KMS-11 (cell line): ENCODE measurements at regions not wholly inside any gene's neighbourhood (a gene's known extent, or its start where the extent isn't known, plus 50 kb on each side); places are given as distances from the start of the nearest gene placed in this dataset.

ENCODE experiments used
- H2AFZ ChIP-seq: fragments of 200-600 bp; sonication (generic); 2 replicates; pipeline ENCODE4 v1.6.1; 2016; ENCODE audit warnings: antibody characterized with exemption, mixed run types, low read depth
- H3K27ac ChIP-seq: fragments of 200-600 bp; sonication (generic); 2 replicates; pipeline ENCODE4 v1.6.1; 2016; ENCODE audit warnings: mild to moderate bottlenecking, mixed run types
- H3K27me3 ChIP-seq: fragments of 200-600 bp; sonication (generic); 2 replicates; pipeline ENCODE4 v1.6.1; 2017; ENCODE audit warnings: mild to moderate bottlenecking, low read depth, mixed run types, moderate library complexity; ENCODE audit not compliant: insufficient read depth
- H3K36me3 ChIP-seq: fragments of 200-600 bp; sonication (generic); 2 replicates; pipeline ENCODE4 v1.6.1; 2017; ENCODE audit warnings: mild to moderate bottlenecking, mixed run types; ENCODE audit not compliant: insufficient read depth
- H3K4me1 ChIP-seq: fragments of 200-600 bp; sonication (generic); 2 replicates; pipeline ENCODE4 v1.6.1; 2016; ENCODE audit warnings: mild to moderate bottlenecking, low read depth, mixed run types; ENCODE audit not compliant: poor library complexity, severe bottlenecking
- H3K4me2 ChIP-seq: fragments of 200-600 bp; sonication (generic); 2 replicates; pipeline ENCODE4 v1.7.0; 2016; ENCODE audit warnings: mild to moderate bottlenecking, mixed run types
- H3K4me3 ChIP-seq: fragments of 200-600 bp; sonication (generic); IDR thresholded peaks from 2 replicates; pipeline ENCODE4 v1.6.1; 2017; ENCODE audit warnings: low read depth, low read length, mixed read lengths; ENCODE audit not compliant: insufficient read depth
- H3K79me2 ChIP-seq: fragments of 200-600 bp; sonication (generic); 2 replicates; pipeline ENCODE4 v1.6.1; 2016; ENCODE audit warnings: low read depth, mixed run types; ENCODE audit not compliant: insufficient read depth
- H3K9ac ChIP-seq: fragments of 200-600 bp; sonication (generic); 2 replicates; pipeline ENCODE4 v1.6.1; 2016; ENCODE audit warnings: mild to moderate bottlenecking, mixed run types
- H4K20me1 ChIP-seq: fragments of 200-600 bp; sonication (generic); 2 replicates; pipeline ENCODE4 v1.6.1; 2016; ENCODE audit warnings: mild to moderate bottlenecking, mixed run types; ENCODE audit not compliant: insufficient read depth
- CTCF ChIP-seq: fragments of 200-600 bp; sonication (generic); conservative IDR thresholded peaks from 2 replicates; pipeline ENCODE4 v1.6.1; 2017; ENCODE audit warnings: low read depth, mild to moderate bottlenecking, antibody characterized with exemption, low read length, moderate library complexity, mixed read lengths

GRCh38 chr9:109918339-109919163, 138.6 kb downstream of the PALM2AKAP2 start:
- Histone ChIP-seq H2AFZ (peak overlapping the region; percentile 29), H3K27ac (peak overlapping the region; percentile 97), H3K4me2 (peak overlapping the region; percentile 93), H4K20me1 (no peaks in the 10 kb centered on the region), H3K4me1 (peaks cover 89% of the 10 kb centered on the region), H3K36me3 (no peaks in the 10 kb centered on the region), H3K79me2 (no peaks in the 10 kb centered on the region), H3K9ac (peak overlapping the region; percentile 75), H3K27me3 (no peaks in the 10 kb centered on the region), H3K4me3 (peak overlapping the region; percentile 1)
- TF ChIP-seq CTCF, result no peak

GRCh38 chr9:109919736-109920408, 139.9 kb downstream of the PALM2AKAP2 start:
- Histone ChIP-seq H4K20me1 (no peaks in the 10 kb centered on the region), H3K4me1 (peaks cover 76% of the 10 kb centered on the region), H3K79me2 (no peaks in the 10 kb centered on the region), H2AFZ (peak overlapping the region; percentile 39; the same call in 1 of the 2 replicates), H3K4me2 (peak overlapping the region; percentile 93), H3K27ac (peak overlapping the region; percentile 97), H3K36me3 (no peaks in the 10 kb centered on the region), H3K27me3 (no peaks in the 10 kb centered on the region), H3K9ac (peak overlapping the region; percentile 14; the same call in 1 of the 2 replicates), H3K4me3 (no peak overlapping the region)
- TF ChIP-seq CTCF, result no peak

- no peak overlapping the region for H3K9ac ChIP-seq
- 0 out of 2 replicates have a peak overlapping the region, but pooled peaks have one; percentile 5 for H2AFZ ChIP-seq
- H3K4me1 ChIP-seq, result peaks cover 58% of the 10 kb centered on the region
- H3K4me2 ChIP-seq, result no peak overlapping the region
- H3K27me3 ChIP-seq, result no peaks in the 10 kb centered on the region
- H4K20me1 ChIP-seq, result no peaks in the 10 kb centered on the region
- H3K27ac ChIP-seq, result no peak overlapping the region
- TF ChIP-seq CTCF, result no peak
- no peaks in the 10 kb centered on the region for H3K79me2 ChIP-seq
- no peak overlapping the region for H3K4me3 ChIP-seq
- no peaks in the 10 kb centered on the region for H3K36me3 ChIP-seq
These were observed 142.8 kb downstream of the PALM2AKAP2 start for GRCh38 chr9:109922617-109923470.

- no peaks in the 10 kb centered on the region for H3K27me3 ChIP-seq
- H3K27ac ChIP-seq, result no peak overlapping the region
- H3K79me2 ChIP-seq, result no peaks in the 10 kb centered on the region
- H3K4me1 ChIP-seq, result peaks cover 52% of the 10 kb centered on the region
- H2AFZ ChIP-seq, result no peak overlapping the region
- H3K9ac ChIP-seq, result no peak overlapping the region
- no peaks in the 10 kb centered on the region for H3K36me3 ChIP-seq
- no peak overlapping the region for H3K4me2 ChIP-seq
- H4K20me1 ChIP-seq, result no peaks in the 10 kb centered on the region
- no peak overlapping the region for H3K4me3 ChIP-seq
- no peak for TF ChIP-seq CTCF
These were observed 143.4 kb downstream of the PALM2AKAP2 start for GRCh38 chr9:109923471-109923760.
